OCI-LY1 (cell line): ENCODE measurements at regions not wholly inside any gene's neighbourhood (a gene's known extent, or its start where the extent isn't known, plus 50 kb on each side); places are given as distances from the start of the nearest gene placed in this dataset.

Experiments used
- H2AFZ ChIP-seq: fragments of 200-600 bp; sonication (generic), shearing (Covaris generic); 2 replicates; pipeline ENCODE4 v1.6.0; 2014; ENCODE audit warnings: antibody characterized with exemption, mild to moderate bottlenecking, low read length
- H3F3A ChIP-seq: fragments of 200-600 bp; sonication (generic), shearing (Covaris generic); 2 replicates; pipeline ENCODE4 v1.6.0; 2014; ENCODE audit warnings: mild to moderate bottlenecking, antibody characterized with exemption, low read length, moderate library complexity; ENCODE audit not compliant: insufficient read depth
- H3K27ac ChIP-seq: fragments of 200-600 bp; sonication (generic); 2 replicates; pipeline ENCODE4 v1.5.1; 2014; ENCODE audit warnings: low read length, mixed run types, mild to moderate bottlenecking, low read depth; ENCODE audit not compliant: poor library complexity, severe bottlenecking
- H3K27me3 ChIP-seq: fragments of 200-600 bp; sonication (generic); 2 replicates; pipeline ENCODE4 v1.6.0; 2014; ENCODE audit warnings: antibody characterized with exemption, mild to moderate bottlenecking, low read length, moderate library complexity; ENCODE audit not compliant: insufficient read depth
- H3K36me3 ChIP-seq: fragments of 200-600 bp; sonication (generic); 2 replicates; pipeline ENCODE4 v1.6.1; 2014; ENCODE audit warnings: mild to moderate bottlenecking, antibody characterized with exemption, low read length, moderate library complexity, mixed read lengths; ENCODE audit not compliant: insufficient read depth
- H3K4me1 ChIP-seq: fragments of 200-600 bp; sonication (generic); 2 replicates; pipeline ENCODE4 v1.5.1; 2014; ENCODE audit warnings: mild to moderate bottlenecking, low read length, moderate library complexity; ENCODE audit not compliant: insufficient read depth, severe bottlenecking
- H3K4me2 ChIP-seq: fragments of 200-600 bp; sonication (generic), shearing (Covaris generic); 2 replicates; pipeline ENCODE4 v1.6.1; 2014; ENCODE audit warnings: low read length
- H3K4me3 ChIP-seq: fragments of 200-600 bp; sonication (generic); 2 replicates; pipeline ENCODE4 v1.5.1; 2014; ENCODE audit warnings: low read length, low read depth, mild to moderate bottlenecking, mixed read lengths; ENCODE audit not compliant: poor library complexity, severe bottlenecking
- H3K79me2 ChIP-seq: fragments of 200-600 bp; shearing (Covaris generic); 2 replicates; pipeline ENCODE4 v1.6.1; 2016; ENCODE audit warnings: mixed run types, low read length, mixed read lengths; ENCODE audit not compliant: insufficient read depth
- H3K9ac ChIP-seq: fragments of 200-600 bp; sonication (generic), shearing (Covaris generic); 2 replicates; pipeline ENCODE4 v1.6.1; 2014; ENCODE audit warnings: mild to moderate bottlenecking, low read length, mixed read lengths
- H3K9me2 ChIP-seq: fragments of 200-600 bp; sonication (generic), shearing (Covaris generic); 2 replicates; pipeline ENCODE4 v1.6.1; 2014; ENCODE audit warnings: low read depth, mild to moderate bottlenecking, low read length, mixed read lengths
- H3K9me3 ChIP-seq: fragments of 200-600 bp; shearing (Covaris generic); 2 replicates; pipeline ENCODE4 v1.6.1; 2014; ENCODE audit warnings: low read length, mixed read lengths
- H4K20me1 ChIP-seq: fragments of 200-600 bp; sonication (generic), shearing (Covaris generic); 2 replicates; pipeline ENCODE4 v1.6.0; 2016; ENCODE audit warnings: mild to moderate bottlenecking, low read length; ENCODE audit not compliant: insufficient read depth
- CTCF ChIP-seq: fragments of 200-600 bp; sonication (generic), shearing (Covaris generic); IDR thresholded peaks from 2 replicates; pipeline ENCODE4 v1.5.1; 2017; ENCODE audit warnings: mild to moderate bottlenecking, antibody characterized with exemption, low read length, moderate library complexity, mixed read lengths
- EZH2 ChIP-seq: fragments of 200-600 bp; sonication (generic), shearing (Covaris generic); IDR thresholded peaks from 2 replicates; pipeline ENCODE4 v1.8.0; 2017; ENCODE audit warnings: borderline replicate concordance, mixed run types, mild to moderate bottlenecking, antibody characterized with exemption, low read length, moderate library complexity, mixed read lengths

GRCh38 chr11:100459811-100460210, 227.3 kb upstream of the ARHGAP42 start:
- H3K9ac ChIP-seq: no peak overlapping the region
- H3K9me2 ChIP-seq: no peaks in the 10 kb centered on the region
- no peak overlapping the region for H3K27ac ChIP-seq
- no peaks in the 10 kb centered on the region for H3F3A ChIP-seq
- H3K4me3 ChIP-seq: no peak overlapping the region
- no peaks in the 10 kb centered on the region for H3K27me3 ChIP-seq
- no peaks in the 10 kb centered on the region for H3K36me3 ChIP-seq
- H3K4me1 ChIP-seq: no peaks in the 10 kb centered on the region
- no peaks in the 10 kb centered on the region for H3K9me3 ChIP-seq
- TF ChIP-seq CTCF (no peak), EZH2 (no peak)
- H3K79me2 ChIP-seq: no peaks in the 10 kb centered on the region
- H2AFZ ChIP-seq: no peak overlapping the region
- H4K20me1 ChIP-seq: no peaks in the 10 kb centered on the region
- no peak overlapping the region for H3K4me2 ChIP-seq

- H3K9me3 ChIP-seq: no peaks in the 10 kb centered on the region
- no peak overlapping the region for H3K27ac ChIP-seq
- H3K36me3 ChIP-seq: no peaks in the 10 kb centered on the region
- no peak overlapping the region for H2AFZ ChIP-seq
- TF ChIP-seq EZH2 (no peak), CTCF (no peak)
- H3K4me2 ChIP-seq: no peak overlapping the region
- H3K9me2 ChIP-seq: no peaks in the 10 kb centered on the region
- no peaks in the 10 kb centered on the region for H3F3A ChIP-seq
- H3K4me1 ChIP-seq: no peaks in the 10 kb centered on the region
- no peak overlapping the region for H3K9ac ChIP-seq
- no peaks in the 10 kb centered on the region for H3K79me2 ChIP-seq
- H3K27me3 ChIP-seq: no peaks in the 10 kb centered on the region
- H3K4me3 ChIP-seq: no peak overlapping the region
- H4K20me1 ChIP-seq: no peaks in the 10 kb centered on the region
Observed at GRCh38 chr11:100460426-100460825, 226.7 kb upstream of the ARHGAP42 start.

GRCh38 chr11:100467821-100468508, 219.1 kb upstream of the ARHGAP42 start:
- H3K4me2 ChIP-seq: no peak overlapping the region
- H2AFZ ChIP-seq: no peak overlapping the region
- no peaks in the 10 kb centered on the region for H3K36me3 ChIP-seq
- H3K27me3 ChIP-seq: no peaks in the 10 kb centered on the region
- no peaks in the 10 kb centered on the region for H3K9me3 ChIP-seq
- TF ChIP-seq EZH2 (no peak), CTCF (no peak)
- no peak overlapping the region for H3K27ac ChIP-seq
- H3K4me1 ChIP-seq: no peaks in the 10 kb centered on the region
- H3K79me2 ChIP-seq: no peaks in the 10 kb centered on the region
- no peaks in the 10 kb centered on the region for H3F3A ChIP-seq
- H3K4me3 ChIP-seq: no peak overlapping the region
- H3K9ac ChIP-seq: no peak overlapping the region
- no peaks in the 10 kb centered on the region for H3K9me2 ChIP-seq
- no peaks in the 10 kb centered on the region for H4K20me1 ChIP-seq
